ENCODE measurements at regions not wholly inside any gene's neighbourhood (a gene's known extent, or its start where the extent isn't known, plus 50 kb on each side); places are given as distances from the start of the nearest gene placed in this dataset.

DNA sequence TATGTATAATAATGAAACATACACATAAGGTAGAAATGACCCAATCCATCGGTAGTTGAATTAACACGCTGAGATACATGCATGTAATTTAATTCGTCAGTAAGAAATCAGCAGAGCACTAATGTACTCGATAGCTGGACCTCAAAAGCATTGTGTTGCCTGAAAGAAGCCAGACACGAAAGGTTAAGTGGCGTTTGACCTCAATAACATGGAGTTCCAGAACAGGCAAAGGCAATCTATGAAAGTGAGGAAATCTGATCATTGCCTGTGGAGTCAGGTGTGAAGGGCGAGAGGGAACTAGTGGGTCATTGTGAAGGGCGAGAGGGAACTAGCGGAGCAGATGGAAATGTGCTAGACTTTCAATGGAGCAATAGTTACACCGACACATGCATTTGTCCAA, 970.4 kb upstream of the TMEM132C start:
- TF ChIP-seq CTCF (conservative IDR thresholded peaks at IDR 0.05) (no peak), EZH2 (IDR thresholded peaks at IDR 0.05; ENCODE audit: low read depth) (no peak)
